Panc1 (cell line): ENCODE measurements at regions not wholly inside any gene's neighbourhood (a gene's known extent, or its start where the extent isn't known, plus 50 kb on each side); places are given as distances from the start of the nearest gene placed in this dataset.
A peak's percentile ranks its signal among the peaks of the same experiment; 100 is the strongest.

ENCODE experiments used
- ATAC-seq: fragments of 200-7000 bp; cut with Tn5 transposase; 2 replicates; pipeline ENCODE4 v1.9.1; 2020; ENCODE audit warnings: mild to moderate bottlenecking, moderate library complexity
- BruUV-seq: library from RNA; stranded (reverse); fragments of 400-500 nt; replicated peaks from 2 replicates; lab custom pipeline; 2021; lab: Mats Ljungman, UMichigan
- CTCF ChIA-PET: fragments of 300-600 bp; sonication (Branson Sonifier 250); formaldehyde crosslinking; loops from one replicate; lab custom pipeline; 2022; ENCODE audit warnings: antibody characterized with exemption; lab: Charles Lee
- POLR2A ChIA-PET: fragments of 300-600 bp; sonication (Branson Sonifier 250); formaldehyde crosslinking; loops from one replicate; lab custom pipeline; 2022; ENCODE audit warnings: antibody characterized with exemption; lab: Charles Lee
- DNase-seq: peaks from one replicate; pipeline ENCODE4 v3.0.0-alpha.2; 2010; ENCODE audit warnings: low read depth, low spot score
- H3K27ac ChIP-seq: 2 replicates; pipeline ENCODE4 v1.5.1; 2011; ENCODE audit warnings: mild to moderate bottlenecking, low read length, inconsistent platforms
- H3K27me3 ChIP-seq: fragments of 200-500 bp; sonication (Bioruptor generic); 2 replicates; pipeline ENCODE4 v1.6.0; 2014; ENCODE audit warnings: low read length, inconsistent platforms; ENCODE audit not compliant: control insufficient read depth, insufficient read depth
- H3K36me3 ChIP-seq: fragments of 200-500 bp; sonication (Bioruptor generic); 2 replicates; pipeline ENCODE4 v1.5.1; 2014; ENCODE audit warnings: inconsistent platforms, mild to moderate bottlenecking, low read length, moderate library complexity; ENCODE audit not compliant: control insufficient read depth, insufficient read depth
- H3K4me1 ChIP-seq: 2 replicates; pipeline ENCODE4 v1.5.1; 2011; ENCODE audit warnings: inconsistent platforms, mild to moderate bottlenecking, low read length, moderate library complexity; ENCODE audit not compliant: control insufficient read depth, insufficient read depth
- H3K4me3 ChIP-seq, 2 experiments: 2 replicates each; pipeline ENCODE4 v1.5.1; 2011 to 2012; ENCODE audit warnings: low read depth in 2 of 2, low read length in 2 of 2, mild to moderate bottlenecking in 2 of 2, inconsistent platforms in 1 of 2, moderate library complexity in 1 of 2
- H3K9me3 ChIP-seq: fragments of 200-500 bp; sonication (Bioruptor generic); 2 replicates; pipeline ENCODE4 v1.5.1; 2014; ENCODE audit warnings: low read depth, mild to moderate bottlenecking, inconsistent platforms, low read length, moderate library complexity; ENCODE audit not compliant: control insufficient read depth, insufficient read depth
- POLR2AphosphoS5 ChIP-seq: IDR thresholded peaks from 2 replicates; pipeline ENCODE4 v1.6.1; 2012; ENCODE audit warnings: mild to moderate bottlenecking, low read depth, low read length, moderate library complexity
- REST ChIP-seq, 2 experiments: IDR thresholded peaks; 2 replicates each; pipeline ENCODE4 v1.6.1; 2011 to 2012; ENCODE audit warnings: low read depth in 2 of 2, control low read depth in 1 of 2, low read length in 1 of 2, mild to moderate bottlenecking in 1 of 2, moderate library complexity in 1 of 2; ENCODE audit not compliant: insufficient read depth in 1 of 2
- SIN3A ChIP-seq: IDR thresholded peaks from 2 replicates; pipeline ENCODE4 v1.6.1; 2012; ENCODE audit warnings: low read depth, mild to moderate bottlenecking, low read length, moderate library complexity, borderline replicate concordance; ENCODE audit not compliant: insufficient read depth
- TCF7L2 ChIP-seq: IDR thresholded peaks from 2 replicates; pipeline ENCODE4 v1.6.1; 2011; ENCODE audit warnings: mild to moderate bottlenecking, low read depth, low read length, inconsistent platforms
- in situ Hi-C: cut with HindIII; loops from 2 replicates; pipeline ENCODE4 v1.10.0; 2016; ENCODE audit warnings: low sequenced_read_pairs, low pct_unique_long_range_greater_than_20kb
- intact Hi-C: fragments of 100-400 bp; cut with micrococcal nuclease; formaldehyde crosslinking; loops from one replicate; pipeline ENCODE4 v1.10.0; 2022; ENCODE audit not compliant: unreplicated experiment
- TF ChIP-seq, protein P1 (sequence below): fragments of 450-650 bp; IDR thresholded peaks from 2 replicates; pipeline ENCODE4 v1.5.1; 2017; ENCODE audit warnings: mild to moderate bottlenecking

DNA sequence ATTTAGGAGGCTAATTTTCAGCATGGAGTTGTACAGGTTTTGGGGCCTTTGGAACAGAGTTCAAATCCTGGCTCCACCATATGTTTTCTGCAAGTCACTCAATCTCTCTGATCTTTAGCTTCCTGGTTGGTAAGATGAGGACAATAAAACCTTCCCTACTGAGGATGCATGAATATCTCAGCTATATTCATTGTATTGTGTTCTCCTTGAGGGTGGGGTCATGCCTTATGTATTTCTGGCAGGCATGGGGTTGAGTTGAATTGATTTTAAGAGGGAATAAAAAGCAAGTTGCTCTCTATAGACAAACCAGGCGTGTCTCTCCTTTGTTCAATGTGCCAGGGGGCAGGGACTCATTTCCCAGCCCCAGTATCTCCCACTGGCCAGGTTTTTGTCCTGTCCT lies 173.1 kb downstream of the C12orf75 start:
- H3K4me1 ChIP-seq, result no peaks in the 10 kb centered on the region
- no peak for DNase-seq
- in situ Hi-C loops (no loop called here), intact Hi-C loops (no loop called here)
- H3K27ac ChIP-seq, result no peak overlapping the region
- CTCF ChIA-PET, result no interaction called here
- no peaks in the 10 kb centered on the region for H3K9me3 ChIP-seq
- H3K4me3 ChIP-seq, result no peak overlapping the region
- POLR2A ChIA-PET, result no interaction called here
- no TSS peak for BruUV-seq
- ATAC-seq, result no peak
- TF ChIP-seq POLR2AphosphoS5, result no peak
- H3K27me3 ChIP-seq, result no peaks in the 10 kb centered on the region
- H3K36me3 ChIP-seq, result no peaks in the 10 kb centered on the region

DNA sequence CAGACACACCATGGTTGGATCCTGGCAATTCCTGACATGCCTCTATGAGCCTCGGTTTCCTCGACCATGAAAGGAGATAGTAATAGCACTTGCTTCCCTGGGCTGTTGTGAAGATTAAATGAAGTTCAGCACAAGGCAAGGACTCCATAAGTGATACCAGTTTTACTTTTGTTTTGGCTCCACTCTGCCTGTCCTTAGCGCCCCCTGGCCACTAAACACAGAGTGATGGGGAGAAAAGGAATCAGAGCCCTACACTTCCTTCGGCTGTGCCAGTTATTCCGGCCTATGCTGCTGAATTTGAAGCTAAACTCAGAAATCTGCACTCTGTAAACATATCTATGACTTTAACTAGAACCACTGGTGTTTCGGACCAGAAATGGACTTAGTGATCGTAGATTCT lies 173.8 kb downstream of the C12orf75 start:
- Histone ChIP-seq H3K36me3 (no peaks in the 10 kb centered on the region), H3K4me3 (no peak overlapping the region), H3K27me3 (no peaks in the 10 kb centered on the region), H3K9me3 (no peaks in the 10 kb centered on the region), H3K27ac (no peak overlapping the region), H3K4me1 (no peaks in the 10 kb centered on the region)
- no peak for ATAC-seq
- in situ Hi-C loops (no loop called here), intact Hi-C loops (no loop called here)
- DNase-seq, result no peak
- no peak for TF ChIP-seq SIN3A
- no peak for TF ChIP-seq TCF7L2
- TF ChIP-seq POLR2AphosphoS5, result no peak
- no peak for TF ChIP-seq REST (IDR thresholded peaks at IDR 0.05; ENCODE audit: insufficient read depth in 1 of 2, low read depth in 2 of 2, low read length in 1 of 2)
- TF ChIP-seq, protein P1, sequence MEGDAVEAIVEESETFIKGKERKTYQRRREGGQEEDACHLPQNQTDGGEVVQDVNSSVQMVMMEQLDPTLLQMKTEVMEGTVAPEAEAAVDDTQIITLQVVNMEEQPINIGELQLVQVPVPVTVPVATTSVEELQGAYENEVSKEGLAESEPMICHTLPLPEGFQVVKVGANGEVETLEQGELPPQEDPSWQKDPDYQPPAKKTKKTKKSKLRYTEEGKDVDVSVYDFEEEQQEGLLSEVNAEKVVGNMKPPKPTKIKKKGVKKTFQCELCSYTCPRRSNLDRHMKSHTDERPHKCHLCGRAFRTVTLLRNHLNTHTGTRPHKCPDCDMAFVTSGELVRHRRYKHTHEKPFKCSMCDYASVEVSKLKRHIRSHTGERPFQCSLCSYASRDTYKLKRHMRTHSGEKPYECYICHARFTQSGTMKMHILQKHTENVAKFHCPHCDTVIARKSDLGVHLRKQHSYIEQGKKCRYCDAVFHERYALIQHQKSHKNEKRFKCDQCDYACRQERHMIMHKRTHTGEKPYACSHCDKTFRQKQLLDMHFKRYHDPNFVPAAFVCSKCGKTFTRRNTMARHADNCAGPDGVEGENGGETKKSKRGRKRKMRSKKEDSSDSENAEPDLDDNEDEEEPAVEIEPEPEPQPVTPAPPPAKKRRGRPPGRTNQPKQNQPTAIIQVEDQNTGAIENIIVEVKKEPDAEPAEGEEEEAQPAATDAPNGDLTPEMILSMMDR, result 0 out of 2 replicates have a peak, but pooled peaks have one; percentile 15
- ChIA-PET POLR2A (no interaction called here), CTCF (no interaction called here)
- no TSS peak for BruUV-seq

DNA sequence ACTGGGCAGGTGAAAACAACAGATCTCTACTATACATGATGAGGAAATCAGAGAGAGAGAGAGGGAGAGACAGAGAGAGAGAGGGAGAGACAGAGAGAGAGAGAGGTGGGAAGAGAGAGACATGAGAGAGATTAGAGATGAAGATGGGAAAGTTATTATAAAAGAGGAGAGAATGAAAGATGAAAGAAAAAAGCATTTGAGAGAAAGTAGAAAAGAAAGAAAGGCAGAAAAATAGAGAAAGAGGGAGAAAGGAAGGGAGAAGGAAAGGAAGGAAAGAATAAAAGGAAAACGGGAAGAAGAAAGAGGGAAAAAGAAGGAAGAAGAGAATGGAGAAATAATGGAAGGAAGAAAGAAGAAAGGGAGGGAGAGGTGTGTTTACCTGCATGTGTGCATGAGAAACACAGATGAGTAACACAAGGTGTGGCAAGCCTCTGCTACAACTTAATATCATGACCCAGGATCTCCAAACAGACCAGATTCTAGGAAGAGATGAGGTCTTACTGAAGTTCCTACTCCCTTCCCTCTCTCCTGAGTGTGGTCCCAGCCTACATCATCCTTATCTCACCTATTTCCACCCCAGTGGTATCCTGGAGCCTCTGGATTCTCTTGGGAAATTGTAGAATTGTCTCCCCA lies 176.3 kb downstream of the C12orf75 start:
- Histone ChIP-seq H3K27me3 (no peaks in the 10 kb centered on the region), H3K27ac (no peak overlapping the region), H3K4me3 (no peak overlapping the region), H3K9me3 (no peaks in the 10 kb centered on the region), H3K36me3 (no peaks in the 10 kb centered on the region), H3K4me1 (no peaks in the 10 kb centered on the region)
- DNase-seq (no peak), ATAC-seq (no peak)
- ChIA-PET POLR2A (no interaction called here), CTCF (no interaction called here)
- intact Hi-C loops (no loop called here), in situ Hi-C loops (no loop called here)
- no TSS peak for BruUV-seq
- TF ChIP-seq POLR2AphosphoS5 (no peak), TCF7L2 (no peak), SIN3A (no peak), REST (IDR thresholded peaks at IDR 0.05; ENCODE audit: insufficient read depth in 1 of 2, low read depth in 2 of 2, low read length in 1 of 2) (no peak)
- TF ChIP-seq, protein P1, result no peak
